Heart left ventricle (tissue), 13 donors: ENCODE measurements at regions not wholly inside any gene's neighbourhood (a gene's known extent, or its start where the extent isn't known, plus 50 kb on each side); places are given as distances from the start of the nearest gene placed in this dataset.

Source experiments
- POLR2A ChIP-seq, 2 donors: fragments of 450-650 bp; IDR thresholded peaks; one replicate each; pipeline ENCODE4 v1.6.1; 2017; ENCODE audit warnings: antibody characterized with exemption in 2 of 2, mild to moderate bottlenecking in 2 of 2, moderate library complexity in 2 of 2
- TF ChIP-seq, protein P1 (sequence below), 12 donors: fragments of 200-600 bp; sonication (generic) in 4 of 12; IDR thresholded peaks; one replicate each; pipeline versions ENCODE4 v1.5.0 to v1.8.0; 2018 to 2022; ENCODE audit warnings: antibody characterized with exemption in 12 of 12, mild to moderate bottlenecking in 5 of 12
- donor health status: ischemic (EF 13 %, LVEDD 7.1; RV severe dilation, severe dysfunction).
- donor health status: DM: no; HTN: yes; CAD: no.
- donor health status: DM: no; HTN: no; CAD: no.
- donor health status: ischemic (EF 25% LVEDD 6.9; RV normal size, moderate dysfunction).
- donor health status: ischemic (EF 25% LVEDD 5.7; RV mildly dilated, moderate dysfunction).
- donor health status: ischemic (EF 35%, LVEDD 5.7; RV mildly dilated, moderate dysfunction).
- donor health status: nonischemic (EF 11% LVEDD 7.7; RV severe dilation, severe dysfunction).
- donor health status: DM: yes; HTN: yes; CAD: no.
- donor health status: PGD.
- donor health status: ischemic (EF 29% LVEDD 5.4; RV normal size, mild dysfunction).
- donor health status: nonischemic (EF 23%, LVEDD 6.1; RV moderate dilation, normal function).

GRCh38 chr18:76592096-76592495 is 97.1 kb upstream of the ZNF516 start:
- TF ChIP-seq, protein P1, sequence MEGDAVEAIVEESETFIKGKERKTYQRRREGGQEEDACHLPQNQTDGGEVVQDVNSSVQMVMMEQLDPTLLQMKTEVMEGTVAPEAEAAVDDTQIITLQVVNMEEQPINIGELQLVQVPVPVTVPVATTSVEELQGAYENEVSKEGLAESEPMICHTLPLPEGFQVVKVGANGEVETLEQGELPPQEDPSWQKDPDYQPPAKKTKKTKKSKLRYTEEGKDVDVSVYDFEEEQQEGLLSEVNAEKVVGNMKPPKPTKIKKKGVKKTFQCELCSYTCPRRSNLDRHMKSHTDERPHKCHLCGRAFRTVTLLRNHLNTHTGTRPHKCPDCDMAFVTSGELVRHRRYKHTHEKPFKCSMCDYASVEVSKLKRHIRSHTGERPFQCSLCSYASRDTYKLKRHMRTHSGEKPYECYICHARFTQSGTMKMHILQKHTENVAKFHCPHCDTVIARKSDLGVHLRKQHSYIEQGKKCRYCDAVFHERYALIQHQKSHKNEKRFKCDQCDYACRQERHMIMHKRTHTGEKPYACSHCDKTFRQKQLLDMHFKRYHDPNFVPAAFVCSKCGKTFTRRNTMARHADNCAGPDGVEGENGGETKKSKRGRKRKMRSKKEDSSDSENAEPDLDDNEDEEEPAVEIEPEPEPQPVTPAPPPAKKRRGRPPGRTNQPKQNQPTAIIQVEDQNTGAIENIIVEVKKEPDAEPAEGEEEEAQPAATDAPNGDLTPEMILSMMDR (IDR thresholded peaks at IDR 0.05), result no peak
- no peak for TF ChIP-seq POLR2A (IDR thresholded peaks at IDR 0.05)
